ENCODE measurements at regions not wholly inside any gene's neighbourhood (a gene's known extent, or its start where the extent isn't known, plus 50 kb on each side); places are given as distances from the start of the nearest gene placed in this dataset.

DNA sequence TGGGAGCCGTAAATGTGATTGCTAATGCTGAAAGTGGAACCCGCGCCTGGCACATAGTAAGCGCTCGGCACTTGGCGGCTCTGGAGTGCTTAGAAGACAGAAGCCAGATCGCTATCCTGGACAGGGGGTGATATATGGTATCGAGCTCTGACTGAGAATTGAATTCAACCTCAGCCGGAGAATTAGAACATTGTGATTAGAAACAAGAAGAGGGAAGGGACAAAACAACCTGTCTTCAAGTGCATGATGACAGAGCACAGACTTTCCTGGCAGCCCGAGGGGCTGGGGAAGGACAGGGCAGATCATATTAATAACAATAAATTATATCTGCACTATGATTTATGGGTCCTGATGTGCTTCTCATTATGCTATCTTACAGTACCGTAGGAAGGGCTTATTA is 66.9 kb upstream of the TBX3 start:
- 90% methylated on average over 11 of the region's 11 CpGs for WGBS
- Histone ChIP-seq H3K4me3 (ENCODE audit: low read depth in 1 of 3, low read length in 3 of 3) (no peak overlapping the region), H3K9ac (ENCODE audit: low read depth in 1 of 2, low read length in 2 of 2) (no peak overlapping the region), H3K36me3 (ENCODE audit: control insufficient read depth in 4 of 4, insufficient read depth in 3 of 4, low read depth in 1 of 4, low read length in 3 of 4) (no peaks in the 10 kb centered on the region), H3K27me3 (ENCODE audit: control insufficient read depth in 4 of 4, insufficient read depth in 4 of 4, low read length in 3 of 4) (no peaks in the 10 kb centered on the region), H3K4me1 (ENCODE audit: control insufficient read depth in 4 of 4, insufficient read depth in 4 of 4, low read length in 3 of 4) (no peaks in the 10 kb centered on the region), H3K27ac (ENCODE audit: low read depth in 1 of 2, low read length in 2 of 2) (no peak overlapping the region), H3K9me3 (ENCODE audit: control insufficient read depth in 4 of 4, low read length in 3 of 4) (no peaks in the 10 kb centered on the region)
- TF ChIP-seq NR2F2 (IDR thresholded peaks at IDR 0.05) (no peak), FOXA2 (IDR thresholded peaks at IDR 0.05) (no peak), HNF4A (conservative IDR thresholded peaks at IDR 0.05) (no peak), GABPA (IDR thresholded peaks at IDR 0.05 in 1 of 2, conservative IDR thresholded peaks at IDR 0.05 in 1 of 2) (no peak)
- no peak for DNase-seq (ENCODE audit: low spot score)

DNA sequence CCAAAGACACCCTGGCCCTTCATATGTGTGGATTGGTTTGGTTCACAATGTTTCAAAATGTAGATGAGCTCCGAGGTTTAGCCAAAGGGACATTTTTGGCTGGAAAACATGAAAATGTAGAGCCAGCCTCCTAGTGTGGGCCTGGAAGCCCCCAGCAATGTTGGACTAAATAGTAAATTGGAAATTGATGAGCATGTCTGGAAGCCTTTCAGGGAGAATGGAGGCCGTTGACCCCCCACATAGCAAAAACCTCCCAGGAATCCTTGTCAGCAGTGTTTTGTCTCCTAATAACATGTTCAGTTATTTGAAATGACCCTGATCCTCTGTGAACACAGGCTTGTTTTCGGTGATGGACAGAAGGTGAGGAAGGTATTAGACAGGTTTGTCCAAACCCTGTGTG is 65.1 kb upstream of the TBX3 start:
- 93% methylated on average over 3 of the region's 3 CpGs for WGBS
- Histone ChIP-seq H3K27ac (ENCODE audit: low read depth in 1 of 2, low read length in 2 of 2) (no peak overlapping the region), H3K4me1 (ENCODE audit: control insufficient read depth in 4 of 4, insufficient read depth in 4 of 4, low read length in 3 of 4) (no peaks in the 10 kb centered on the region), H3K4me3 (ENCODE audit: low read depth in 1 of 3, low read length in 3 of 3) (no peak overlapping the region), H3K27me3 (ENCODE audit: control insufficient read depth in 4 of 4, insufficient read depth in 4 of 4, low read length in 3 of 4) (no peaks in the 10 kb centered on the region), H3K36me3 (ENCODE audit: control insufficient read depth in 4 of 4, insufficient read depth in 3 of 4, low read depth in 1 of 4, low read length in 3 of 4) (no peaks in the 10 kb centered on the region), H3K9ac (ENCODE audit: low read depth in 1 of 2, low read length in 2 of 2) (no peak overlapping the region), H3K9me3 (ENCODE audit: control insufficient read depth in 4 of 4, low read length in 3 of 4) (no peaks in the 10 kb centered on the region)
- TF ChIP-seq YY1 (IDR thresholded peaks at IDR 0.05) (no peak), GABPA (IDR thresholded peaks at IDR 0.05 in 1 of 2, conservative IDR thresholded peaks at IDR 0.05 in 1 of 2) (no peak), HNF4G (IDR thresholded peaks at IDR 0.05) (no peak), HNF4A (conservative IDR thresholded peaks at IDR 0.05) (no peak), TAF1 (conservative IDR thresholded peaks at IDR 0.05) (no peak), SP1 (IDR thresholded peaks at IDR 0.05) (no peak), RAD21 (IDR thresholded peaks at IDR 0.05) (no peak), RXRA (IDR thresholded peaks at IDR 0.05) (no peak), NR2F2 (IDR thresholded peaks at IDR 0.05) (no peak), EGR1 (IDR thresholded peaks at IDR 0.05; ENCODE audit: low read depth in 2 of 2) (no peak), FOXA1 (IDR thresholded peaks at IDR 0.05) (no peak), JUND (IDR thresholded peaks at IDR 0.05) (no peak)
- TF ChIP-seq, protein P1, sequence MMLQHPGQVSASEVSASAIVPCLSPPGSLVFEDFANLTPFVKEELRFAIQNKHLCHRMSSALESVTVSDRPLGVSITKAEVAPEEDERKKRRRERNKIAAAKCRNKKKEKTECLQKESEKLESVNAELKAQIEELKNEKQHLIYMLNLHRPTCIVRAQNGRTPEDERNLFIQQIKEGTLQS (IDR thresholded peaks at IDR 0.05), result no peak
- TF ChIP-seq, protein P2, sequence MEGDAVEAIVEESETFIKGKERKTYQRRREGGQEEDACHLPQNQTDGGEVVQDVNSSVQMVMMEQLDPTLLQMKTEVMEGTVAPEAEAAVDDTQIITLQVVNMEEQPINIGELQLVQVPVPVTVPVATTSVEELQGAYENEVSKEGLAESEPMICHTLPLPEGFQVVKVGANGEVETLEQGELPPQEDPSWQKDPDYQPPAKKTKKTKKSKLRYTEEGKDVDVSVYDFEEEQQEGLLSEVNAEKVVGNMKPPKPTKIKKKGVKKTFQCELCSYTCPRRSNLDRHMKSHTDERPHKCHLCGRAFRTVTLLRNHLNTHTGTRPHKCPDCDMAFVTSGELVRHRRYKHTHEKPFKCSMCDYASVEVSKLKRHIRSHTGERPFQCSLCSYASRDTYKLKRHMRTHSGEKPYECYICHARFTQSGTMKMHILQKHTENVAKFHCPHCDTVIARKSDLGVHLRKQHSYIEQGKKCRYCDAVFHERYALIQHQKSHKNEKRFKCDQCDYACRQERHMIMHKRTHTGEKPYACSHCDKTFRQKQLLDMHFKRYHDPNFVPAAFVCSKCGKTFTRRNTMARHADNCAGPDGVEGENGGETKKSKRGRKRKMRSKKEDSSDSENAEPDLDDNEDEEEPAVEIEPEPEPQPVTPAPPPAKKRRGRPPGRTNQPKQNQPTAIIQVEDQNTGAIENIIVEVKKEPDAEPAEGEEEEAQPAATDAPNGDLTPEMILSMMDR (IDR thresholded peaks at IDR 0.05; ENCODE audit: low read depth, low read length, missing input control), result no peak
- TF ChIP-seq, protein P3, sequence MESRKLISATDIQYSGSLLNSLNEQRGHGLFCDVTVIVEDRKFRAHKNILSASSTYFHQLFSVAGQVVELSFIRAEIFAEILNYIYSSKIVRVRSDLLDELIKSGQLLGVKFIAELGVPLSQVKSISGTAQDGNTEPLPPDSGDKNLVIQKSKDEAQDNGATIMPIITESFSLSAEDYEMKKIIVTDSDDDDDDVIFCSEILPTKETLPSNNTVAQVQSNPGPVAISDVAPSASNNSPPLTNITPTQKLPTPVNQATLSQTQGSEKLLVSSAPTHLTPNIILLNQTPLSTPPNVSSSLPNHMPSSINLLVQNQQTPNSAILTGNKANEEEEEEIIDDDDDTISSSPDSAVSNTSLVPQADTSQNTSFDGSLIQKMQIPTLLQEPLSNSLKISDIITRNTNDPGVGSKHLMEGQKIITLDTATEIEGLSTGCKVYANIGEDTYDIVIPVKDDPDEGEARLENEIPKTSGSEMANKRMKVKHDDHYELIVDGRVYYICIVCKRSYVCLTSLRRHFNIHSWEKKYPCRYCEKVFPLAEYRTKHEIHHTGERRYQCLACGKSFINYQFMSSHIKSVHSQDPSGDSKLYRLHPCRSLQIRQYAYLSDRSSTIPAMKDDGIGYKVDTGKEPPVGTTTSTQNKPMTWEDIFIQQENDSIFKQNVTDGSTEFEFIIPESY (IDR thresholded peaks at IDR 0.05), result no peak
- TF ChIP-seq, protein P4, sequence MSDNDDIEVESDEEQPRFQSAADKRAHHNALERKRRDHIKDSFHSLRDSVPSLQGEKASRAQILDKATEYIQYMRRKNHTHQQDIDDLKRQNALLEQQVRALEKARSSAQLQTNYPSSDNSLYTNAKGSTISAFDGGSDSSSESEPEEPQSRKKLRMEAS (IDR thresholded peaks at IDR 0.05), result no peak
- no peak for DNase-seq (ENCODE audit: low spot score)

Data from liver (tissue), 8 donors.